ENCODE measurements at regions not wholly inside any gene's neighbourhood (a gene's known extent, or its start where the extent isn't known, plus 50 kb on each side); places are given as distances from the start of the nearest gene placed in this dataset.

GRCh38 chr2:41544709-41545108 is 503.1 kb upstream of the PKDCC start:
- POLR2A ChIA-PET = no interaction called here
- intact Hi-C loops (cut with micrococcal nuclease; ENCODE audit: unreplicated experiment) (no loop called here), in situ Hi-C loops (cut with MboI) (no loop called here)
- Histone ChIP-seq H3K79me2 (ENCODE audit: control insufficient read depth, insufficient read depth, low read length) (no peaks in the 10 kb centered on the region), H2AFZ (ENCODE audit: control insufficient read depth, low read depth, low read length) (no peak overlapping the region), H3K4me1 (ENCODE audit: control insufficient read depth, insufficient read depth, low read length) (no peaks in the 10 kb centered on the region), H3K27me3 (replicated peaks in 1 of 2; ENCODE audit: control insufficient read depth in 2 of 2, insufficient read depth in 2 of 2, low read length in 1 of 2) (no peaks in the 10 kb centered on the region), H3K27ac (ENCODE audit: control insufficient read depth, insufficient read depth) (no peak overlapping the region), H3K9me3 (replicated peaks; ENCODE audit: control insufficient read depth, insufficient read depth, low read length) (no peaks in the 10 kb centered on the region), H3K4me2 (ENCODE audit: control insufficient read depth, insufficient read depth) (no peak overlapping the region), H3K9ac (ENCODE audit: control insufficient read depth, insufficient read depth, low read length) (no peak overlapping the region), H3K36me3 (ENCODE audit: control insufficient read depth in 2 of 2, insufficient read depth in 2 of 2, low read length in 1 of 2) (no peaks in the 10 kb centered on the region), H3K4me3 (no peak overlapping the region), H4K20me1 (ENCODE audit: control insufficient read depth, insufficient read depth) (no peaks in the 10 kb centered on the region)
- no TSS peak for BruUV-seq (replicated peaks)
- CTCF ChIA-PET = no interaction called here
- 9% methylated on average over 5 of the region's 5 CpGs for WGBS (ENCODE audit: insufficient coverage, insufficient replicate concordance, low lambda C conversion rate, missing lambda C conversion rate)
- no peak for TF ChIP-seq SP1 (IDR thresholded peaks at IDR 0.05; ENCODE audit: low read depth, low read length)
- no peak for TF ChIP-seq TBL1XR1 (IDR thresholded peaks at IDR 0.05; ENCODE audit: low read depth, low read length)
- no peak for TF ChIP-seq PBX3 (IDR thresholded peaks at IDR 0.05; ENCODE audit: insufficient replicate concordance, low read depth, low read length)
- no peak for TF ChIP-seq TCF12 (IDR thresholded peaks at IDR 0.05; ENCODE audit: low read depth, low read length)
- TF ChIP-seq SRF (IDR thresholded peaks at IDR 0.05; ENCODE audit: low read depth in 2 of 2, low read length in 2 of 2) = no peak
- no peak for TF ChIP-seq TAF1 (IDR thresholded peaks at IDR 0.05; ENCODE audit: borderline replicate concordance, low read depth, low read length)
- TF ChIP-seq PAX8 (IDR thresholded peaks at IDR 0.05) = no peak
- no peak for TF ChIP-seq GATAD2B (conservative IDR thresholded peaks at IDR 0.05; ENCODE audit: low read depth)
- no peak for TF ChIP-seq YBX1 (IDR thresholded peaks at IDR 0.05)
- TF ChIP-seq EP300 (IDR thresholded peaks at IDR 0.05; ENCODE audit: borderline replicate concordance in 1 of 2, control insufficient read depth in 1 of 2, low read depth in 2 of 2, low read length in 2 of 2) = no peak
- TF ChIP-seq NRF1 (conservative IDR thresholded peaks at IDR 0.05; ENCODE audit: low read depth, low read length) = no peak
- no peak for FAIRE-seq
- SMC1A ChIA-PET (ENCODE audit: uncharacterized antibody, unreplicated experiment) = no interaction called here
- DNase-seq (ENCODE audit: low read depth, low spot score) = no peak
- RAD21 ChIA-PET (ENCODE audit: unreplicated experiment) = no interaction called here
- no peak for ATAC-seq

Data from GM12878 (cell line).